GM10266 (cell line): ENCODE measurements at regions not wholly inside any gene's neighbourhood (a gene's known extent, or its start where the extent isn't known, plus 50 kb on each side); places are given as distances from the start of the nearest gene placed in this dataset.

ENCODE experiments used
- DNase-seq: peaks from one replicate; pipeline ENCODE4 v3.0.0; 2012; ENCODE audit errors: extremely low spot score
- TF ChIP-seq, protein P1 (sequence below): IDR thresholded peaks from 2 replicates; pipeline ENCODE4 v1.5.1; 2012; ENCODE audit warnings: mild to moderate bottlenecking, low read depth; ENCODE audit not compliant: control insufficient read depth, insufficient read depth; ENCODE audit errors: missing control alignments

DNA sequence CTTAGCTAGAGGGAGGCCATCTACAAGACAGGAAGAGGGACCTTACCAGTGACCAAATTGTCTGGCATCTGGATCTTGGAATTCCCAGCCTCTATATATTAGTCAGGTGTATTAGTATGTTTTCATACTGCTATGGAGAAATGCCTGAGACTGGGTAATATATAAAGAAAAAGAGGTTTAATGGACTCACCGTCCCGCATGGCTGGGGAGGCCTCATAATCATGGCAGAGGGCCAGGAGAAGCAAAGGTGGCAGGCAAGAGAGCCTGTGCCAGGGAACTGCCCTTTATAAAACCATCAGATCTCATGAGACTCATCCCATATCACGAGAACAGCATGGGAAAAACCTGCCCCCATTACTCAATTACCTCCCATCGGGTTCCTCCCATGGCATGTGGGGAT is 500.2 kb downstream of the SHISA9 start:
- TF ChIP-seq, protein P1, sequence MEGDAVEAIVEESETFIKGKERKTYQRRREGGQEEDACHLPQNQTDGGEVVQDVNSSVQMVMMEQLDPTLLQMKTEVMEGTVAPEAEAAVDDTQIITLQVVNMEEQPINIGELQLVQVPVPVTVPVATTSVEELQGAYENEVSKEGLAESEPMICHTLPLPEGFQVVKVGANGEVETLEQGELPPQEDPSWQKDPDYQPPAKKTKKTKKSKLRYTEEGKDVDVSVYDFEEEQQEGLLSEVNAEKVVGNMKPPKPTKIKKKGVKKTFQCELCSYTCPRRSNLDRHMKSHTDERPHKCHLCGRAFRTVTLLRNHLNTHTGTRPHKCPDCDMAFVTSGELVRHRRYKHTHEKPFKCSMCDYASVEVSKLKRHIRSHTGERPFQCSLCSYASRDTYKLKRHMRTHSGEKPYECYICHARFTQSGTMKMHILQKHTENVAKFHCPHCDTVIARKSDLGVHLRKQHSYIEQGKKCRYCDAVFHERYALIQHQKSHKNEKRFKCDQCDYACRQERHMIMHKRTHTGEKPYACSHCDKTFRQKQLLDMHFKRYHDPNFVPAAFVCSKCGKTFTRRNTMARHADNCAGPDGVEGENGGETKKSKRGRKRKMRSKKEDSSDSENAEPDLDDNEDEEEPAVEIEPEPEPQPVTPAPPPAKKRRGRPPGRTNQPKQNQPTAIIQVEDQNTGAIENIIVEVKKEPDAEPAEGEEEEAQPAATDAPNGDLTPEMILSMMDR = no peak
- no peak for DNase-seq

DNA sequence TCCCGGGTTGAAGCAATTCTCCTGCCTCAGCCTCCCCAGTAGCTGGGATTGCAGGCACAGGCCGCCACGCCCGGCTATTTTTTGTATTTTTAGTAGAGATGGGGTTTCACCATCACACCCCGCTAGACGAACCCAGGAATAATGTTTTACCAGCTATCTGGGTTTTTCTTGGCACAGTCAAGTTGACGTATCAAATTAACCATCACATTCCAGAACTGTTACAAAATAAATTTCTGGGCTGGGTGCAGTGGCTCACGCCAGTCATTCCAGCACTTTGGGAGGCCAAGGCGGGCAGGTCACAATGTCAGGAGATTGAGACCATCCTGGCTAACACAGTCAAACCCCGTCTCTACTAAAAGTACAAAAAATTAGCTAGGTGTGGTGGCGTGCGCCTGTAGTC is 501.2 kb downstream of the SHISA9 start:
- no peak for DNase-seq
- TF ChIP-seq, protein P1 = no peak

DNA sequence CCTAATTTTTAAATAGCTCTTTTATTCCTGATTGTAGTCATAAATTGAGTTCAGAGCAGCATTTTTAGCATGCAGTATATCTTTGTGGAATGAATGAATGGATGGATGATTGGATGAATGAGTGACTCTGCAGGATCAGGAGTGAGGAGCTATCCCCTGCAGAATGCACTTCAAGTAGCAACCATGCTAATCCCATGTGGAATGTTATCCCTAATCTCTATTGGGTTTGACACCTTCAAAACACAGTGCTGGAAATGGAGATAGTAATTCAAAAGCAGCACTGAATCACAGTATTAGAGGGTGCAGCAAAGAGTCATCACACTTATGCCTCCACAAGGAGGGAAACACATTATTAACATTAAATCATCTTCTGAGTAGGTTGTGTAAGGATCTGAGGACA is 501.9 kb downstream of the SHISA9 start:
- DNase-seq = no peak
- TF ChIP-seq, protein P1 = no peak

GRCh38 chr16:13414154-13414553 is 505.8 kb upstream of the ERCC4 start:
- DNase-seq = no peak
- TF ChIP-seq, protein P1 = no peak

- TF ChIP-seq, protein P1 = no peak
- no peak for DNase-seq
Observed at GRCh38 chr16:13419589-13419988, 500.4 kb upstream of the ERCC4 start.

DNA sequence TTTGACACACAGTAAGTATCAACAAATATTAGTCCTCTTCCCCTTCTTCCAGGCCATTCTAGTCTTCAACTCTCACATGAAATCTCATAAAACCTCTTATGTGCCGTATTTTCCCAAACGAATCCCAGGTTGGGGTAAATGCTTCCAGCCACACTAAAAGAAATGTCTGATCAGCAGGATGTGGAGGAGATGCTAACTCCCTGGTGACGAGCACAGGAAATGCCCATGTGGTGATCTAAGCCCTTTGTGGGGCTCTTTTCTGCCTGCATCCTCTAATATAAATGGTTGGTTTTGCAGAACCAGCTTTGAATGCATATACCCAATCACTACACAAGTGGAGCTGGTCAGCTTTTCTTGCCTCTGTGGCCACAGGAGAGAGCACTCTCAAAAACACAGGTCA is 498.2 kb upstream of the ERCC4 start:
- TF ChIP-seq, protein P1 = no peak
- no peak for DNase-seq

GRCh38 chr16:13425836-13426235 is 494.1 kb upstream of the ERCC4 start:
- TF ChIP-seq, protein P1 = no peak
- no peak for DNase-seq

DNA sequence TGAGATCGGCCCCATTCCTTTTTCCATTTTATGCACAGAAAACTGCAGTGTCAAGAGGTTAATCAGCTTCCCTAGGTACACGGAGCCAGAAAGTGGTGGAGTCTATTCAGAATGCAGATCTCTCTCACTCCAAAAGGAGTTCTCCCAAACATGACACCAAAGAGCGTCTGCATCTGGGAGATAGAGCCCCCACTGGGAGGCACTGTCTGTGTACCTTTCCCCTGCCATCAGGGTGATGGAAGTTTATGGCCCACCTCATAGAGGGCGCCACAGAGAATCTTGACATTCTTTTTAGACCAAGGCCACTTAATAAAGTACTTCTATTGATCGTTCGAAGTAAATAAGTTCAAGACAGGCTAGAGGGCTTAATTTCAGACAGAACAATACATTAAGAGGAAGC is 493.7 kb upstream of the ERCC4 start:
- no peak for DNase-seq
- TF ChIP-seq, protein P1 = peak; percentile 40
